GM19240 (cell line): ENCODE measurements at regions not wholly inside any gene's neighbourhood (a gene's known extent, or its start where the extent isn't known, plus 50 kb on each side); places are given as distances from the start of the nearest gene placed in this dataset.
"Not testable (repeated sequence)": the region's sequence is repeated elsewhere in the genome, so short reads cannot be mapped to it uniquely, and the experiment has no call there.

Experiments used
- DNase-seq: peaks from one replicate; pipeline ENCODE4 v3.0.0; 2011; ENCODE audit warnings: low spot score; ENCODE audit not compliant: insufficient read length

DNA sequence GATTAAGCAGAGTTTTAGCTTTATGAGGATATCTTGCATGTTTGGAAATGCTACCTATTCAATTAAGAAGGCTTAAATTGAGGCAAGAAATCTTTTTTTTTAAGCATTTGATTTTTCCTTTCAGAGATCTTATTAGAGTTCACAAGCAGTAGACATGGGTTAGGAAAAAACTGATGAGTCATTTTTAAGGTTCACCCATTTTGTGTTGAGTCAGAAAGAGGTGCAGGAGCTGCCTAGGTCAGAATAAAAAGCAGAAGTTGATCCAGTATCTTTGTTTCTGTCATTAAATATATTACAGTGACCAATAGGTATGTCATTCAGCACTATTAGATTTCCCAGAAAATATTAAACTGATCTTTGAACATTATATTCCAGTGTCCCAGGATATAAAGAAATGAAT, 306.8 kb downstream of the LMBRD1 start:
- no peak for DNase-seq

DNA sequence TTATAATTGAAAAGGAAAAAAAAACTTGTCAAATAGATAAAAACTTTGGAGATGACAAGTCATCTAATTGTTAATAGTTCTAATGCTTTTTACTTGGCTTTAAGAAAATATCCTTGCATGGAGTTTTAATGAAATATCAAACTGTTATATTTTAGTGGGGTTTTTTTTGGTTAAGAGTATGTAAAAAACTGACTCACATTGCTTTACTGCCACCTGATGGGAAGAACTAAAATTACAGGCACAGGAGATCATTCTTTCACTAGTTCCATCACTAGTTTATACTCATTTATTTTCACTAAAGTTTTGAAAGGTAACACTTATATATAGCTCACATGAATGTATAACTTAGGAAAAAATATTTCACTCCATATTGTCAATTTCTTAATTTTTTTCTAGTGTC, 309.1 kb downstream of the LMBRD1 start:
- DNase-seq, result no peak

GRCh38 chr6:69466979-69467570, 329.7 kb downstream of the LMBRD1 start:
- no peak for DNase-seq

DNA sequence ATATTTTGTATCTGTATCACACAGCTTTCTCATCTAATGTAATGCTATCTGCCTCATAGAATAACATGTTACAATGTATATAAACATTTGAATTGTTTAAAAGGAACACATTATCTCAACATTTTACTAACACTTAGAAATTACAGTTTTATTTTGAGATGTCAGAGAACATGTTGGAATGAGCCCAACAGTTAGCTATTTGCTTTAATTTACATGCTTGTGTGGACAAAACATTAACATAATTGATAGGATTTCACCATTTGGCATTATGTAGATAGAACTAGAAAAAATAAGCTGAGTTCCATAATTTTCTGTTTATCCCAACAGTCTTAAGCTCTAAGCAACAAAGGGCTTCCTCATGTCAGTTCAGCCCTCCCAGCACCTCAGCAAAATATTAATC, 330.9 kb downstream of the LMBRD1 start:
- no peak for DNase-seq

GRCh38 chr6:69456086-69456485, 340.7 kb downstream of the LMBRD1 start:
- no peak for DNase-seq

DNA sequence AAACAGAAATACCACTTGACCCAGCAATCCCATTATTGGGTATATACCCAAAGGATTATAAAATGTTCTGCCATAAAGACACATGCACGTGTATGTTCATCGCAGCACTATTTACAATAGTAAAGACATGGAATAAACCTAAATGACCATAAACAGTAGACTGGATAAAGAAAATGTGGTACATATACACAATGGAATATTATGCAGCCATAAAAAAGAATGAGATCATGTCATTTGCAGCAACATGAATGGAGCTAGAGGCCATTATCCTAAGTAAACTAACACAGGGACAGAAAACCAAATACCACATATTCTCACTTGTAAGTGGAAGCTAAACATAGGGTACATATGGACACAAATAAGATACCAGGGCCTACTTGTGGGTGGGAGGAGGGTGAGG, 342.2 kb downstream of the LMBRD1 start:
- not testable (repeated sequence) for DNase-seq

- not testable (repeated sequence) for DNase-seq
These were observed 346.3 kb downstream of the LMBRD1 start for GRCh38 chr6:69450493-69450892.

- DNase-seq, result no peak
These were observed 346.9 kb downstream of the LMBRD1 start for GRCh38 chr6:69449887-69450286.
